ENCODE measurements at regions not wholly inside any gene's neighbourhood (a gene's known extent, or its start where the extent isn't known, plus 50 kb on each side); places are given as distances from the start of the nearest gene placed in this dataset.

- Histone ChIP-seq H3K79me2 (ENCODE audit: insufficient read depth, low read depth, low read length) (no peaks in the 10 kb centered on the region), H3K9me2 (ENCODE audit: insufficient read depth, low read length) (no peaks in the 10 kb centered on the region), H3K4me3 (ENCODE audit: low read depth, low read length, poor library complexity, severe bottlenecking) (no peak overlapping the region), H2AFZ (ENCODE audit: low read length) (peak overlapping the region; percentile 61), H3K36me3 (ENCODE audit: insufficient read depth, low read length) (no peaks in the 10 kb centered on the region), H3K4me2 (ENCODE audit: low read length) (no peak overlapping the region), H3K9me3 (ENCODE audit: low read length) (no peaks in the 10 kb centered on the region), H4K20me1 (ENCODE audit: insufficient read depth, low read length) (no peaks in the 10 kb centered on the region), H3K27ac (ENCODE audit: low read depth, low read length, poor library complexity, severe bottlenecking) (no peak overlapping the region), H3K4me1 (ENCODE audit: insufficient read depth, low read length, poor library complexity, severe bottlenecking) (peaks cover 36% of the 10 kb centered on the region)
- ChIA-PET CTCF (ENCODE audit: unreplicated experiment) (no interaction called here), POLR2A (interaction anchor here (1.0 kb wide), 1 partner anchor 87 kb away, joined by 4 read pairs; no protein-coding TSS in a partner anchor)
- intact Hi-C loops (cut with micrococcal nuclease; ENCODE audit: unreplicated experiment) = no loop called here
- TF ChIP-seq CTCF (conservative IDR thresholded peaks at IDR 0.05; ENCODE audit: low read length) (no peak), EZH2phosphoT487 (IDR thresholded peaks at IDR 0.05; ENCODE audit: borderline replicate concordance, low read depth, low read length) (no peak)
- no TSS peak for BruUV-seq (replicated peaks)
- DNase-seq (ENCODE audit: low spot score) = no peak
Measured at GRCh38 chr1:224506141-224506814, 71.7 kb upstream of the WDR26 start.

- Histone ChIP-seq H3K4me3 (ENCODE audit: low read depth, low read length, poor library complexity, severe bottlenecking) (no peak overlapping the region), H3K4me2 (ENCODE audit: low read length) (no peak overlapping the region), H3K9me3 (ENCODE audit: low read length) (no peaks in the 10 kb centered on the region), H2AFZ (ENCODE audit: low read length) (no peak overlapping the region), H4K20me1 (ENCODE audit: insufficient read depth, low read length) (no peaks in the 10 kb centered on the region), H3K79me2 (ENCODE audit: insufficient read depth, low read depth, low read length) (no peaks in the 10 kb centered on the region), H3K36me3 (ENCODE audit: insufficient read depth, low read length) (no peaks in the 10 kb centered on the region), H3K27ac (ENCODE audit: low read depth, low read length, poor library complexity, severe bottlenecking) (no peak overlapping the region), H3K4me1 (ENCODE audit: insufficient read depth, low read length, poor library complexity, severe bottlenecking) (peaks cover 27% of the 10 kb centered on the region), H3K9me2 (ENCODE audit: insufficient read depth, low read length) (no peaks in the 10 kb centered on the region)
- no peak for DNase-seq (ENCODE audit: low spot score)
- no TSS peak for BruUV-seq (replicated peaks)
- ChIA-PET POLR2A (no interaction called here), CTCF (ENCODE audit: unreplicated experiment) (no interaction called here)
- intact Hi-C loops (cut with micrococcal nuclease; ENCODE audit: unreplicated experiment) = no loop called here
- TF ChIP-seq EZH2phosphoT487 (IDR thresholded peaks at IDR 0.05; ENCODE audit: borderline replicate concordance, low read depth, low read length) (no peak), CTCF (conservative IDR thresholded peaks at IDR 0.05; ENCODE audit: low read length) (no peak)
Measured at GRCh38 chr1:224507771-224508523, 73.3 kb upstream of the WDR26 start.

GRCh38 chr1:224509907-224510306 is 75.3 kb upstream of the WDR26 start:
- Histone ChIP-seq H3K4me3 (ENCODE audit: low read depth, low read length, poor library complexity, severe bottlenecking) (no peak overlapping the region), H3K4me2 (ENCODE audit: low read length) (no peak overlapping the region), H2AFZ (ENCODE audit: low read length) (no peak overlapping the region), H3K9me3 (ENCODE audit: low read length) (no peaks in the 10 kb centered on the region), H4K20me1 (ENCODE audit: insufficient read depth, low read length) (no peaks in the 10 kb centered on the region), H3K9me2 (ENCODE audit: insufficient read depth, low read length) (no peaks in the 10 kb centered on the region), H3K4me1 (ENCODE audit: insufficient read depth, low read length, poor library complexity, severe bottlenecking) (peaks cover 11% of the 10 kb centered on the region), H3K27ac (ENCODE audit: low read depth, low read length, poor library complexity, severe bottlenecking) (no peak overlapping the region), H3K36me3 (ENCODE audit: insufficient read depth, low read length) (no peaks in the 10 kb centered on the region), H3K79me2 (ENCODE audit: insufficient read depth, low read depth, low read length) (no peaks in the 10 kb centered on the region)
- intact Hi-C loops (cut with micrococcal nuclease; ENCODE audit: unreplicated experiment) = loop anchor here (5.0 to 10.0 kb wide), 3 partner anchors 95 to 192 kb away; no protein-coding TSS in a partner anchor
- no peak for DNase-seq (ENCODE audit: low spot score)
- POLR2A ChIA-PET = no interaction called here
- TF ChIP-seq EZH2phosphoT487 (IDR thresholded peaks at IDR 0.05; ENCODE audit: borderline replicate concordance, low read depth, low read length) = no peak
- no peak for TF ChIP-seq CTCF (conservative IDR thresholded peaks at IDR 0.05; ENCODE audit: low read length)
- CTCF ChIA-PET (ENCODE audit: unreplicated experiment) = no interaction called here
- BruUV-seq (replicated peaks) = no TSS peak
